ENCODE measurements at regions not wholly inside any gene's neighbourhood (a gene's known extent, or its start where the extent isn't known, plus 50 kb on each side); places are given as distances from the start of the nearest gene placed in this dataset.

GRCh38 chr2:16375351-16375750 lies 290.3 kb downstream of the CYRIA start:
- no peaks in the 10 kb centered on the region for H3F3A ChIP-seq (replicated peaks; ENCODE audit: insufficient read depth)
- POLR2A ChIA-PET = no interaction called here
- H3K27me3 ChIP-seq (ENCODE audit: insufficient read depth) = no peaks in the 10 kb centered on the region
- no peak overlapping the region for H3K4me2 ChIP-seq
- DNase-seq = no peak
- peaks cover 3% of the 10 kb centered on the region for H3K9me3 ChIP-seq
- no peak for TF ChIP-seq GABPA (IDR thresholded peaks at IDR 0.05; ENCODE audit: low read depth)
- TF ChIP-seq SMC3 (IDR thresholded peaks at IDR 0.05; ENCODE audit: low read depth, low read length) = no peak
- no peak for TF ChIP-seq FOSL2 (IDR thresholded peaks at IDR 0.05; ENCODE audit: borderline replicate concordance, low read depth)
- TF ChIP-seq RAD21 (IDR thresholded peaks at IDR 0.05; ENCODE audit: low read length) = no peak
- no peak for TF ChIP-seq EZH2phosphoT487 (IDR thresholded peaks at IDR 0.05; ENCODE audit: borderline replicate concordance, low read depth)
- no peak for TF ChIP-seq CHD2 (IDR thresholded peaks at IDR 0.05; ENCODE audit: low read length, partially characterized antibody)
- no peak for TF ChIP-seq USF2 (IDR thresholded peaks at IDR 0.05; ENCODE audit: borderline replicate concordance, low read depth, low read length)
- TF ChIP-seq ELF1 (IDR thresholded peaks at IDR 0.05) = no peak
- TF ChIP-seq NFIC (IDR thresholded peaks at IDR 0.05; ENCODE audit: borderline replicate concordance) = no peak
- peaks cover 0 to 2% of the 10 kb centered on the region in 2 experiments; a peak in 1 of 4 replicates for H3K4me1 ChIP-seq (ENCODE audit: control insufficient read depth in 1 of 2, insufficient read depth in 2 of 2, low read depth in 1 of 2, low read length in 1 of 2)
- 16% methylated on average over 2 of the region's 2 CpGs for WGBS (ENCODE audit: low lambda C conversion rate)
- CTCF ChIA-PET = interaction anchor here (1.9 kb wide), 1 partner anchor 93 kb away, joined by 4 read pairs; no protein-coding TSS in a partner anchor
- H3K36me3 ChIP-seq (replicated peaks in 1 of 2; ENCODE audit: control insufficient read depth in 1 of 2, insufficient read depth in 2 of 2, low read length in 1 of 2) = no peaks in the 10 kb centered on the region
- no peaks in the 10 kb centered on the region for H4K20me1 ChIP-seq (ENCODE audit: insufficient read depth)
- no peak overlapping the region for H3K9ac ChIP-seq
- no peaks in the 10 kb centered on the region for H3K9me2 ChIP-seq
- no peak overlapping the region for H2AFZ ChIP-seq (ENCODE audit: low read depth)
- no peak overlapping the region for H3K27ac ChIP-seq (ENCODE audit: low read depth in 2 of 2, low read length in 1 of 2)
- H3K79me2 ChIP-seq (ENCODE audit: insufficient read depth) = no peaks in the 10 kb centered on the region
- H3K4me3 ChIP-seq (ENCODE audit: low read depth in 2 of 2, low read length in 1 of 2) = no peak overlapping the region

- Histone ChIP-seq H3K9me3 (peaks cover 3% of the 10 kb centered on the region; the same call in 1 of the 2 replicates), H3K27me3 (ENCODE audit: insufficient read depth) (no peaks in the 10 kb centered on the region), H3K4me1 (ENCODE audit: control insufficient read depth in 1 of 2, insufficient read depth in 2 of 2, low read depth in 1 of 2, low read length in 1 of 2) (peaks cover 0 to 2% of the 10 kb centered on the region in 2 experiments; a peak in 1 of 4 replicates), H4K20me1 (ENCODE audit: insufficient read depth) (no peaks in the 10 kb centered on the region), H3K4me2 (no peak overlapping the region), H3F3A (replicated peaks; ENCODE audit: insufficient read depth) (no peaks in the 10 kb centered on the region), H3K36me3 (replicated peaks in 1 of 2; ENCODE audit: control insufficient read depth in 1 of 2, insufficient read depth in 2 of 2, low read length in 1 of 2) (no peaks in the 10 kb centered on the region), H3K27ac (ENCODE audit: low read depth in 2 of 2, low read length in 1 of 2) (no peak overlapping the region), H3K4me3 (ENCODE audit: low read depth in 2 of 2, low read length in 1 of 2) (no peak overlapping the region), H3K79me2 (ENCODE audit: insufficient read depth) (no peaks in the 10 kb centered on the region), H2AFZ (ENCODE audit: low read depth) (no peak overlapping the region), H3K9me2 (no peaks in the 10 kb centered on the region), H3K9ac (no peak overlapping the region)
- DNase-seq = no peak
- POLR2A ChIA-PET = no interaction called here
- WGBS (ENCODE audit: low lambda C conversion rate) = 26% methylated on average over 6 of the region's 6 CpGs
- CTCF ChIA-PET = interaction anchor here (1.6 to 1.9 kb wide), 2 partner anchors 22 to 92 kb away, joined by 3 to 4 read pairs; no protein-coding TSS in a partner anchor
- TF ChIP-seq CHD2 (IDR thresholded peaks at IDR 0.05; ENCODE audit: low read length, partially characterized antibody) = no peak
- TF ChIP-seq NRF1 (IDR thresholded peaks at IDR 0.05; ENCODE audit: low read depth, low read length) = no peak
- no peak for TF ChIP-seq REST (IDR thresholded peaks at IDR 0.05; ENCODE audit: low read depth, low read length)
- no peak for TF ChIP-seq FOXM1 (IDR thresholded peaks at IDR 0.05; ENCODE audit: low read depth)
- TF ChIP-seq SMC3 (IDR thresholded peaks at IDR 0.05; ENCODE audit: low read depth, low read length) = no peak
- no peak for TF ChIP-seq EP300 (IDR thresholded peaks at IDR 0.05; ENCODE audit: borderline replicate concordance in 1 of 2, low read depth in 1 of 2, low read length in 1 of 2)
Measured at GRCh38 chr2:16374671-16375070, 291.0 kb downstream of the CYRIA start.
